ENCODE measurements at regions not wholly inside any gene's neighbourhood (a gene's known extent, or its start where the extent isn't known, plus 50 kb on each side); places are given as distances from the start of the nearest gene placed in this dataset.

DNA sequence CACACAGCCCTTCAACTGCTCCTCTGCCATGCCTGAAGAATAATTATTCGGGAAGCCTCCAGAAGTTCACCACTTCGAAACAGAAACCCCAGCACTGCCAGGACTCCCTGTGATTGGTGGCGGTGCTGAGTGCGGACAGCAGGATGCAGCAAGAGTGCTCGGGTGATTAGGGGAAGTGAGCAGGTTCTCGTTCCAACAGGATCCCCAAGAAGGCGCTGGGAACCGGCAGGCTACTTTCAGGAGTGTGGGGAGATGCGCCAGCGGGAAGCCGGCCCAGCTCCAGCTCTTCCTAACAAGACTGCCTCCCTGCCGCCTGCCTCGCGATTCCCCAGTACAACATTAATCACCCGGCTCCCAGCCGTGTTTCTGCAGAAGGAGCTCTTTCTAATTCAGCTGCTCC lies 630.2 kb downstream of the BRD1 start:
- DNase-seq: no peak

DNA sequence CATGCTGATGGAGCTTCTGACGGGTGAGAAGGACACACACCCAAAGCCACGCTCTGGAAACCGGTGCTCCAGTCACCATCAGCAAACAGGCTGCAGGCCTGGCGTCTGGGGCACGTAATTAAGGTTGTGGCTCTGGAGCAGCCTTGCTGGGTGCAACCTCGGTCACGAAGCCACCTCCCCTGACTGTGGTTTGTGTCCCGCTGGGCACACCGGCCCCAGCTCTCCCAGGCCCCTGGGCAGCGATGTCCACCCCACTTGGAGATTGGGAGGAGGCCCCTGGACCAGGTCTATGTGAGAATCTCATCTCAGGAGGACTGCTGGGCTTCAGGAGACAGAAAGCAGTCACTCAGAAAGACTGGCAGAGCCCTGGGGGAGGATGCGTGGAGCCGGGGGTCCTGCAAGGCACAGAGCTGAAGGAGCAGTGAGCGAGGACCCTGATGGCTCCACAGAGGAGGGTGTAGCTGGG lies 631.6 kb downstream of the BRD1 start:
- no peak for DNase-seq

- DNase-seq: no peak
Measured at GRCh38 chr22:49195636-49196035, 632.0 kb downstream of the BRD1 start.

GRCh38 chr22:49193901-49194465 lies 633.7 kb downstream of the BRD1 start:
- no peak for DNase-seq

DNA sequence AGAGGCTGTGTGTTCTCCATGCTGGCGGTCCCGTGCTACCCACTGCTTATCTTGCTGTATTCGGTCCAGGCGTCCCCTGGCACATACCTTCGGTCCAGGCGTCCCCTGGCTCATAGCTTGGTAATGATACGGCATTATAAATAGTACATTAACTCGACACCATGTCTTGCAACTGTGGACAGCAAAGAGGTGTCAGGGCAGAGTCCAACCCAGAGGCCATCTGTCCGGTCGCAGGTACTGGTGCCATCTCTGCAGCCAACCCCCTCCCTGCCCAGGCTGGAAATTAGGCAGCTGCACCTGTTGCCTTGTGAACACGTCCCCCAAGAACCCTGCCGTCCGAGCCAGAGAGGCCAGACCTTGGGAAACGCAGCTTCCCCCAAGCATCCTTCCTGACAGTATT lies 634.3 kb downstream of the BRD1 start:
- no peak for DNase-seq

DNA sequence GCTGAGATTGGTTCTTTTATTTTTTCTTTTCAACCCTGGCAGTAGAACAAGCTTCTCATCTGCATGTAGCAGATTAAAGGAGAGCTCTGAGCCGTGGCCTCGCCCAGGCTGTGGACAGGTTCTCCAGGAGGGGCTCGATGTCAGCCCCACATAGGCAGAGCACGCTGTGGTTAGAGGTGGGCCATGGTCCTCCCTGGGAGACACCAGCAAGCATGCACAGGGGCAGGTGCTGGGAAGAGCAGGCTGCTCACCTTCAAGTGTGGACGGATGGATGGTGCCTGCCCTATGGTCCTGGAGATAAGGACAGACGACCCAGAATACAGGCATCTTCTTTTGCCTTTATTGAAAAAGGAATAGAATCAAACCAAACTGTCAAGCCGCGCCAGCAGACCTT lies 634.8 kb downstream of the BRD1 start:
- no peak for DNase-seq

DNA sequence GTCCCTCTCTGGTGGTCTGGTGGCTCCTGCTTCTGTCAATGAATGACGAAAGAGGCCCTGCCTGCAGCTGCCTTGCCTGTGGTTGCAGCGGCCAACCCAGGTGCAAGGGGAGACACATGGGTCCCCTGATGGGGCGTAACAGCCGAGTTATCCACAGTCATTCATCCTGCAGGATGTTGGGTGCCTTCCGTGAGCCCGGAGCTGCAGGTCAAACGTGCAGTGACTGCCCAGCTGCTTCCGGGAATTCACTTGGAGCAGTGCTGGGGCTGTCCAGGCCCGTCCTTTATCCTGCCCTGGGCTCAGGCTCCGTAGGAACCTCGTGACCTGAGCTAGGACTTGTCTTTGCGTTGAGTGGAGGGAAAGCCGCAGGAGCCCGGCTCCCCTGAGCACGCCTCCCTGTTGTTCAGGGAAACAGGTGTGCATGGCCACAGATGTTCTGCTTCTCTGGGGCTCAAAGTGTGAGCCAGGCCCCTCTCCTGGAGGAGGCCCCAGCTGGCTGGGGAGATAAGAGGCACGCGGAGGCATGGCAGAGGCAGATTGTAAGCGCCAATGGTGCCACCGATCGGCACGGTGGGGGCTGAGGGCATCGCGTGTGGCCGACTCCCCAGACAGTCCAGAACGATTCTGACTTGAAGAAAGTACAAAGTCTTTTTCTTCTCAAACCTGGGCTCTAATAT lies 635.4 kb downstream of the BRD1 start:
- no peak for DNase-seq

DNA sequence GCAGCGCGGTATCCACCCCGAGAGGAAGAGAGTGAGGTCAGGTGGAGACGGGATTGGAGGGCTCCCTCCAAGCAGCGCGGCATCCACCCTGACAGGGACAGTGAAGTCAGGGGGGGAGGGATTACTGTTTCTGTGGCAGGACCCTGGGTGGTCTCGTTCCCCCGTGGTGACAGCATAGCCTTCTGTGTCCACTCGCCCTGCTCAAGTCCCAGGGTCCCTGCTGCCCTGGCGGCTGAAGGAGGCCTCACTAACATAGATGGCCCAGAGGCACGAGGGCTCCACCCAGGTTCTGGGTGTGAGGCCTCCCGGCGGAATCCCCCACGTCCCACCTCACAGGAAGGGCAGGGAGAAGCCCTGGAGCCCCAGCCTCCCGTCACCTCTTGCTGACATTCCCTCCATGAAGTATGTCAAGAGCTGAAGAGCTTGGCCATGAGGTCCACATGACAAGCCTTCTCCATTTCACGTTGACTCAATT lies 636.1 kb downstream of the BRD1 start:
- DNase-seq: no peak

DNA sequence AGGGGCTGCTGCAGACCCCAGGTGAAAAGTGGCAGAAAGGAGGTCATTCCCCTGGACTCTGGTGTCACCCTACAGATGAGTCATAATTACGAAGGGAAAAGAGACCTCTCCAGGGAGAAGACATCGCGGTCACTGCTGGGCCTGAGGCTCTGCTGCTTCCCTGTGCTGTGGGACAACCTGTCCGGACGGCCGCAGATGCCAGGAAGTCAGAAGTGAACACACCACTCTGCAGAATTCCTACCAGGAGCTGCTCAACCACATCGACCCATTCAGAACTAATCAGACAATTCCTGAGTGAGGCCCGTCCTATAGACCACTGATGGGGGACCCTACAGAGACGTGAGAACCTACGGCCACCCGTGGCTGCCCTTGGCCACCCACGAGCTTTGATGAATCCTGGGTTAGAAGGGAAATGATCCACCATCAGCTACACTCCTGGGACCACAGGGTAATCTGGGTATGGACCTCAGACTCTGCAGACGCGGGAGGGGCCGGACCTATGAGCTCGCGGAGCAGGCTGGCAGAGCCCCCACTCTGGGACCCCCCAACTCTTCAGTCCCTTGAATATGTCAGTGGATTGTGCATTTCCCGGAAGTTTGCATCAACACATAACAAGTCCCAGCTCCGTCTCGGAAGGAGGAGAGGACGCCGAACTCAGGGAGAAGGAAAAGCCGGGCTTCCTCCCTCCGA lies 636.7 kb downstream of the BRD1 start:
- DNase-seq: no peak

- no peak for DNase-seq
Measured at GRCh38 chr22:49189871-49190270, 637.8 kb downstream of the BRD1 start.

GRCh38 chr22:49188591-49188990 lies 639.1 kb downstream of the BRD1 start:
- no peak for DNase-seq

- DNase-seq: no peak
Measured at GRCh38 chr22:49188091-49188490, 639.6 kb downstream of the BRD1 start.

DNA sequence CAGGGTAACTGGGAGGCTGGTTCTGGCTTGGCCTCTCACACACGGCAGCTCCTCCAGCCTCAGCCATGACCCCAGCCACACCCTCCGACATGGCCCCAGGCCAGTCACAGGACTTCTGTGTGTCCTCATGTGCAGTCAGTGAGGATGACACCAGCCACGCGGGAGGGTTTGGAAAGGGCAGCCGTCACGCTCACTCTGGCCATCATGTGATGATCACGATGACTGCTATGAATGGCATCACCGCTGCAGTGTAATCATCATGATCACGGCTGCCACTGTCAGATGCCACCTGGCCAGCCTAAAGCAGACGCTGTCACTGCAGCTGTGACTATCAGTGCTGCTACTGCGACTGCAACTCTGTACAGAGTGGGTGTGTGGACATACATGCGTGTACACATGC lies 640.9 kb downstream of the BRD1 start:
- no peak for DNase-seq

DNA sequence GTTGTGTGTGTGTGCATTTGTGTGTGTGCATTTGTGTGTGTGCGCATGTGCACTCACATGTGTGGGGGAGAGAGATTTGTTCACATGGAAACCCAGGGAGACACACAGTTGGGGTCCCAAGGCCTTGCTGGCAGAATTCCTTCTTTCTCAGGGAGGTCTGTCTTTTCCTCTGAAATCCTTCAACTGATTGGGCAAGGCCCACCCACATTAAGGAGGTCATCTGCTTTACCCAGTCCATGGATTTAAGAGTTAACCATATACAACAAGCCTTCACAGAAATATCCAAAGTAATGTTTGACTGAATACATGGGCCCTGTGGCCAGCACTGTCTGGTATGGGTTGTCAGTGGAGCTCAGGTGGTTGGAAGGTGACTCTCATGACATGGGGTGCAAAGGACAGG lies 641.4 kb downstream of the BRD1 start:
- no peak for DNase-seq

DNA sequence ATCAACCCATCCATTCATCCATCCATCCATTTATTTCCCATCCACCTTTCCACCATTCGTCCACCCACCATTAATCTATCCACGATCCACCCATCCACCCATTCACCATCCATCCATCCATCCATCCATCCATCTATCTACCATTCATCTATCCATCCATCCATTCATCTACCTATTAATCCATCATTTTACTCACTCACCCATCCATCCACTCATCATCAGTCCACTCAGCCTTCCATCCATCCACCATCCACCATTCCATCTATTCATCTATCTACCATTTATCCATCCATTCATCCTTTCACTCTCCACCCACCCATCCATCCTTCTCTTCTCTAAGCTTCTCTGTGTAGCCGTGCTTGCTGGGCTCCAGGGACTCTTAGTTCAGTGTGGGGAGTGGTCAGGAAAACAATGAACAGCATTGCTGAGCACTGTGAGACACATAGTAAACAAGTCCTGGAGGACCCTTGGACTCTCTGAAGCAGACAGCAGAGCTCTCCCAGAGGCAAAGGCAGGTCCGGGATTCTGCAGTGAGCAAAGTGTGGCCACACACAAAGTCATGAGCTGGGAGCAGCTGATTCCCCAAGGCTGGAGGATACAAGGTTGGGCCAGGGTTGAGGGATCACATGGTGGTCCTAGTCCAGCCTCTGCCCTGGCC lies 642.2 kb downstream of the BRD1 start:
- DNase-seq: no peak

DNA sequence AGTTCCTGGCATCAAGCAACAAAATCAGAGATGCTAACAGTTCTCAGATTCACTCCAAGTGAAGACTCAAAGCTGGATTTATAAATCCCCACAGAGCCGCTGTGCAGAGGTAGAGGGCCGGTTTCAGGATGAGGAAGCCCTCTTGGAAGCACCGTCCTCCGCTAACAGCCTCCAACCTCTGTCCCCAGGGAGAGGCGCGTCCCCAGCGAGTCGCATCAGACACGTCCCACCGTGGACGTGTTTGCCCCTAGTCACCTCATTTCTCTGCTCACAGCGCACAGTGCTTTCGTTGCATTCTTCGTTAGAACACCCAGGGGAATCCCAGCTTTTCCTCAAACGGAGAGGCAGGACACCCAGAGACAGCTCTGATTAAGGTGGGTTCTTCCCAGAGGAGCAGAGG lies 642.9 kb downstream of the BRD1 start:
- no peak for DNase-seq

DNA sequence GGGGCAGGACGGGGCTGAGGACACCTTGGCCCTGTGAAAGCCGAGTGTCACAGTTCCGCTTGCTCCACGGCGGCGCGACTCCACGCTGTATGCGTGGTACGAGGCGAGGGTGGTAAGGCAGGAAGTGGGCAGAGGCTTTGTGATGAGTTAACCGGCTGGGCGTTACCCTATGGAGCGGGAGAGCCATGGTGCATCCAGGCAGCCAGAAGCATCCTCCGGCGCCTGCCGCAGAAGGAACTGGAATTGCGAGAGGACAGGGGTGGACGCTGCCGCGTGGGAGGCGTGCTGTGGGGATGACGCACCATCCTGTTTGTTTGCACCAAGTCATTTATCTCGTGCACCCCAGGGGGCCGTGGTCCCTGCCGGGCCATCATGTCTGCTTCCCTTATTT lies 643.9 kb downstream of the BRD1 start:
- no peak for DNase-seq

DNA sequence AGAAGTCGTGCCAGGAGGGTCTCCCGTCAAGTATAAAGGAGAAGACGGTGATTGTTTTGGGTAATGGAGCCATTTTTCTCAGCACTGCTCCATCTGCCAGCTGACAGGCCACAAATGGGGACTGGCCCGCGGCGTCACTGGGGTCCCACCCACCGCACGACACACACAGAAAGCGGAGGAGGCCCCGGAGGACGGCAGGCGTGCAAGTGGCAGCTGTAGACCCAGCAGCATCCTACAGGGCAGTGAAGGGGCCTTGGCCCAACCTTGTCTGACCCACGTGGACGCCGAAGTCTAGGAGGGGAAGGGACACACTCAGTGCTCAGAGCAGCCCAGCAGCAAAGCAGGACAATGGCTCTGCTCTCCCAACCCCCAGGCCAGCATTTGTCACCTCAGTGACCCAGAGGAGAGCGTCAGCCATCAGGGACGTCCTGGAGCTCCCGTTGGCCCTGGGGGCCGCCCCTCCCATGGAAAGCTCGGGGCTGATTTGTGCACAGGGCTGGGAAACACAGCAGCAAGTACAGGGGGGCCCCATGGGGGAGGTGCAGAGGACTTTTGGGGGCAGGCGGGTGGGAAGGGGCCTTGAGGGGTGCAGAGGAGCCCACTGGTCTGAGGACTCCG lies 644.4 kb downstream of the BRD1 start:
- DNase-seq: no peak

DNA sequence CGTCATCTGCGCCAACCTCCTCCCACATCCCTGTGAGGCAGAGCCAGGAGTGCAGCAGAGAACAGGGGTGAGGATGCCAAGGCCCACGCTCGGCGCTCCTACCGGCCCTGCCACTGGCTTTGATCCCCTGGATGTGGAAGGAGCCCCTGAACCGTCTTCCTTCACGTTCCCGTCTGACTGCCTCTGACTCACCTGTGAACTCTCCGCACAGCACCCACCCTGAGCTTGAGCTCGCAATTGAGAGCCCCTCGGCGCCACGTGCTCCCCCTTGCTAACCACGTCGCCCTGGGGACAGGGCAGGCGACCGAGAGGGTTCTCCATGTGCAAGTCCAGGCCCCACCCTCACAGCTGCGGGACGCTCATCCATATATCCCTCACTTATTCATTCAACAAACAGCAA lies 645.3 kb downstream of the BRD1 start:
- DNase-seq: no peak

GRCh38 chr22:49181942-49182341 lies 645.7 kb downstream of the BRD1 start:
- DNase-seq: no peak

DNA sequence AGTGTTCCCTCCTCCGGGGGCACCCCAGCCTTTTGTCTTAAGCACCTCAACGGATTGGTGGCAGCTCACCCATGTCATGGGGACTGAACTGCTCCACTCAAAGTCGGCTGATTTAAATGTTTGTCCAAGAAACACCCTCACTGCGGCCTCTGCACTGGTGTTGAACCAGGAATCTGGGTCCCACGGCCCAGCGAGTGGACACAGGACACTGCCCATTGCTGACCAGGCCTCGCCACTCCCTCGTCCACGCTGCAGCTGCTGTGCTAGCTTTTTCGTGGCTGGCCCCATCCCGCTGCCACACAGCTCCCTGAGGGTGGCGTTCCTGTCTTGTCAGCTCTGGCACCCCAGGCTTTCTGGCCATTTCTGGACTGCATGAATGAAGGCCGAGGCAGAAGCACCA lies 646.2 kb downstream of the BRD1 start:
- DNase-seq: no peak

DNA sequence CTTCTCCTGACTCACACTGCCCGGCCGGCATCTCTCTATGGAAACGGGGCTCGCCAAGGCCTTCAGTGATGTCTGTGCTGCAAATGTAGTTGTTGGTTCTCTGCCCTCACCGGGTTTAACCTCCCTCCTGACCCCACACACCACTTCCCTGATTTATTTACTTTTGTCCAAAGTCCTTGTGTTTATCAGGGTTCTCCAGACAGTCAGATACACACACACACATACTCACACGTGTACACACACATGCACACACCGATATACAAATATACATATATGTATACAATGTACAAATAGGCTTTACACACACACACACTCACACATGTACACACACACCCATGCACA lies 647.0 kb downstream of the BRD1 start:
- no peak for DNase-seq

GRCh38 chr22:49179886-49180682 lies 647.6 kb downstream of the BRD1 start:
- DNase-seq: no peak
